ENCODE measurements at regions not wholly inside any gene's neighbourhood (a gene's known extent, or its start where the extent isn't known, plus 50 kb on each side); places are given as distances from the start of the nearest gene placed in this dataset.
"Not testable (repeated sequence)": the region's sequence is repeated elsewhere in the genome, so short reads cannot be mapped to it uniquely, and the experiment has no call there.

DNA sequence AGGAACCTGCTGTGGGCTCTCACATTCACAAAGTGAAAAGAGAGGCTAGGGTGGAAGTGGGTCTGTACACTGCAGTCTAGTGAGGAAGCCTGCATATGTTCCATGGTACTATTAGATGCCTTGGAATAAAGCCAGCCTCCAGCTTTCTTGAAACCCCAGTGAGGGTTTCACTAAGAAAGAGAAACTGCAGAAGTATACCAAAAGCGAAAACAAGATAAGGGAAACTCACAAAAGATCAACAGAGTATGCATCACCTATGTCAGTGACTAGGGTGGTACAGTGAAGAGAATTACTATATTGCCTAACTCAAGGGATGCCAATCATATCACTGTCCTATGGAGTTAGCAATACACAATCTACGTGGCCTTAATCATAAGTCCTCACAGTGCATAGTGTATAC is 212.5 kb upstream of the GADL1 start:
- no peak overlapping the region for H2AFZ ChIP-seq
- H3K4me2 ChIP-seq = no peak overlapping the region
- H3K79me2 ChIP-seq = no peaks in the 10 kb centered on the region
- 86% methylated on average over 2 of the region's 2 CpGs for WGBS (ENCODE audit: low lambda C conversion rate, missing lambda C conversion rate)
- no peaks in the 10 kb centered on the region for H3K9me3 ChIP-seq (ENCODE audit: low read depth)
- DNase-seq (ENCODE audit: low spot score) = no peak
- no peak overlapping the region for H3K4me3 ChIP-seq
- no peaks in the 10 kb centered on the region for H3K9me2 ChIP-seq (replicated peaks; ENCODE audit: insufficient read depth)
- H3K27ac ChIP-seq = no peak overlapping the region
- H3K4me1 ChIP-seq (ENCODE audit: insufficient read depth) = no peaks in the 10 kb centered on the region
- no peaks in the 10 kb centered on the region for H3K36me3 ChIP-seq (replicated peaks; ENCODE audit: insufficient read depth, low read depth)
- H4K20me1 ChIP-seq (ENCODE audit: insufficient read depth, poor library complexity, severe bottlenecking) = no peaks in the 10 kb centered on the region
- H3K27me3 ChIP-seq = no peaks in the 10 kb centered on the region
- TF ChIP-seq EZH2 (IDR thresholded peaks at IDR 0.05; ENCODE audit: borderline replicate concordance) (no peak), EZH2phosphoT487 (IDR thresholded peaks at IDR 0.05; ENCODE audit: low read depth, severe bottlenecking, unreplicated experiment) (no peak)
- TF ChIP-seq, protein P1, sequence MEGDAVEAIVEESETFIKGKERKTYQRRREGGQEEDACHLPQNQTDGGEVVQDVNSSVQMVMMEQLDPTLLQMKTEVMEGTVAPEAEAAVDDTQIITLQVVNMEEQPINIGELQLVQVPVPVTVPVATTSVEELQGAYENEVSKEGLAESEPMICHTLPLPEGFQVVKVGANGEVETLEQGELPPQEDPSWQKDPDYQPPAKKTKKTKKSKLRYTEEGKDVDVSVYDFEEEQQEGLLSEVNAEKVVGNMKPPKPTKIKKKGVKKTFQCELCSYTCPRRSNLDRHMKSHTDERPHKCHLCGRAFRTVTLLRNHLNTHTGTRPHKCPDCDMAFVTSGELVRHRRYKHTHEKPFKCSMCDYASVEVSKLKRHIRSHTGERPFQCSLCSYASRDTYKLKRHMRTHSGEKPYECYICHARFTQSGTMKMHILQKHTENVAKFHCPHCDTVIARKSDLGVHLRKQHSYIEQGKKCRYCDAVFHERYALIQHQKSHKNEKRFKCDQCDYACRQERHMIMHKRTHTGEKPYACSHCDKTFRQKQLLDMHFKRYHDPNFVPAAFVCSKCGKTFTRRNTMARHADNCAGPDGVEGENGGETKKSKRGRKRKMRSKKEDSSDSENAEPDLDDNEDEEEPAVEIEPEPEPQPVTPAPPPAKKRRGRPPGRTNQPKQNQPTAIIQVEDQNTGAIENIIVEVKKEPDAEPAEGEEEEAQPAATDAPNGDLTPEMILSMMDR (IDR thresholded peaks at IDR 0.05; ENCODE audit: poor library complexity) = no peak

DNA sequence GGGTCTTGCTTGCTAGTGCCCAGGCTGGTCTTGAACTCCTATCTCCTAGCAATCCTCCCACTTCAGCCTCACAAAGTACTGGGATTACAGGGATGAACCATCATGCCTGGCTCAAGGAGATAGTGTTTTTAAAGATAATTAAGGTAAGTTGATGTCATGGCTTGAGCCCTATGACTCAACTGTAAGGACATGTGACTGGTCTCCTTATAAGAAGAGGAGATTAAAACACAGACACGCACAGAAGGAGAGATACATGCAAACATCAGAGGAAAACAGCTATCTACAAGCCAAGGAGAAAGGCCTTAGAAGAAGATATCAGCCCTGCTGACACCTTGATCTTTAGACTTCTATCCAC is 220.4 kb upstream of the GADL1 start:
- no peaks in the 10 kb centered on the region for H3K4me1 ChIP-seq (ENCODE audit: insufficient read depth)
- TF ChIP-seq EZH2 (IDR thresholded peaks at IDR 0.05; ENCODE audit: borderline replicate concordance) = no peak
- no peak for TF ChIP-seq EZH2phosphoT487 (IDR thresholded peaks at IDR 0.05; ENCODE audit: low read depth, severe bottlenecking, unreplicated experiment)
- TF ChIP-seq, protein P1 (IDR thresholded peaks at IDR 0.05; ENCODE audit: poor library complexity) = no peak
- no peaks in the 10 kb centered on the region for H3K9me2 ChIP-seq (replicated peaks; ENCODE audit: insufficient read depth)

DNA sequence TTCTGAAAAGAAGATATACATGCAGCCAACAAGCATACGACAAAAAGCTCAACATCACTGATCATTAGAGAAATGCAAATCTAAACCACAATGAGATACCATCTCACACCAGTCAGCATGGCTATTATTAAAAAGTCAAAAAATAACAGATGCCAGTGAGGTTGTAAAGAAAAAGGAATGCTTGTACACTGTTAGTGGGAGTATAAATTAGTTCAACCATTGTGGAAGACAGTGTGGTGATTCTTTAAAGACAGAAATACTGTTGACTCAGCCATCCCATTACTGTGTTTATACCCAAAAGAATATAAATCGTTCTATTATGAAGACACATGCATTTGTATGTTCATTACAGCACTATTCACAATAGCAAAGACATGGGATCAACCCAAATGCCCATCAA is 221.1 kb upstream of the GADL1 start:
- 91% methylated on average over 2 of the region's 2 CpGs for WGBS (ENCODE audit: low lambda C conversion rate, missing lambda C conversion rate)
- DNase-seq (ENCODE audit: low spot score); H3K27me3 ChIP-seq; H3K4me3 ChIP-seq; H3K9me3 ChIP-seq (ENCODE audit: low read depth); H2AFZ ChIP-seq; H3K9me2 ChIP-seq (replicated peaks; ENCODE audit: insufficient read depth); H3K4me1 ChIP-seq (ENCODE audit: insufficient read depth); H3K4me2 ChIP-seq; H4K20me1 ChIP-seq (ENCODE audit: insufficient read depth, poor library complexity, severe bottlenecking); H3K27ac ChIP-seq; H3K79me2 ChIP-seq; H3K36me3 ChIP-seq (replicated peaks; ENCODE audit: insufficient read depth, low read depth): not testable (repeated sequence)

More for the DNA sequence above, 220.4 kb upstream of the GADL1 start:
- H2AFZ ChIP-seq = no peak overlapping the region
- no peak for DNase-seq (ENCODE audit: low spot score)
- H3K4me2 ChIP-seq = no peak overlapping the region
- no peaks in the 10 kb centered on the region for H3K79me2 ChIP-seq
- H3K4me3 ChIP-seq = no peak overlapping the region
- H3K27me3 ChIP-seq = no peaks in the 10 kb centered on the region
- H3K9me3 ChIP-seq (ENCODE audit: low read depth) = no peaks in the 10 kb centered on the region
- no peaks in the 10 kb centered on the region for H3K36me3 ChIP-seq (replicated peaks; ENCODE audit: insufficient read depth, low read depth)
- no peaks in the 10 kb centered on the region for H4K20me1 ChIP-seq (ENCODE audit: insufficient read depth, poor library complexity, severe bottlenecking)
- 86% methylated on average over 1 of the region's 1 CpG for WGBS (ENCODE audit: low lambda C conversion rate, missing lambda C conversion rate)
- H3K27ac ChIP-seq = no peak overlapping the region

DNA sequence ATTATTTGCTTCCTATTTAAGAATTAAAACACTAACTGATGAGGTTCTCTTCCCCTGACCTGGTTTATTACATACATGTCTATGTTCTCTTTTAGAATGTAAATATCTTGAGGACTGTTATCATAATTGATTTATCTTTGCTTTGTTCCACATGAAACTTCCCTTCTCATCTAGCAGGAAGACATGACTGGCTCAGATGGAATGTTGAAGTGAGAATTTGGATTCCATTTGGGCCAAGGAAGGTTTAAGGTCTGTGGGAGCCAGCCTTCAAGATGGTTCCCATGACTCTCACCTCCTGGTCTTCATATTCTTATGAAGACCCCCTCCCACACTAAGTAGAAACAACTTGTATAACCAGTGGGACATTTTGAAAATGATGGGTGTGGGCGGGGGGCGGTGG is 222.2 kb upstream of the GADL1 start:
- Histone ChIP-seq H3K4me3 (no peak overlapping the region), H3K9me3 (ENCODE audit: low read depth) (no peaks in the 10 kb centered on the region), H3K27ac (no peak overlapping the region), H3K9me2 (replicated peaks; ENCODE audit: insufficient read depth) (no peaks in the 10 kb centered on the region), H3K36me3 (replicated peaks; ENCODE audit: insufficient read depth, low read depth) (no peaks in the 10 kb centered on the region), H3K4me2 (no peak overlapping the region), H3K79me2 (no peaks in the 10 kb centered on the region), H3K27me3 (no peaks in the 10 kb centered on the region), H4K20me1 (ENCODE audit: insufficient read depth, poor library complexity, severe bottlenecking) (no peaks in the 10 kb centered on the region), H3K4me1 (ENCODE audit: insufficient read depth) (no peaks in the 10 kb centered on the region), H2AFZ (no peak overlapping the region)
- TF ChIP-seq EZH2phosphoT487 (IDR thresholded peaks at IDR 0.05; ENCODE audit: low read depth, severe bottlenecking, unreplicated experiment) (no peak), EZH2 (IDR thresholded peaks at IDR 0.05; ENCODE audit: borderline replicate concordance) (no peak)
- TF ChIP-seq, protein P1 (IDR thresholded peaks at IDR 0.05; ENCODE audit: poor library complexity) = no peak
- DNase-seq (ENCODE audit: low spot score) = no peak
- 96% methylated on average over 2 of the region's 2 CpGs for WGBS (ENCODE audit: low lambda C conversion rate, missing lambda C conversion rate)
